ENCODE measurements at regions not wholly inside any gene's neighbourhood (a gene's known extent, or its start where the extent isn't known, plus 50 kb on each side); places are given as distances from the start of the nearest gene placed in this dataset.

DNA sequence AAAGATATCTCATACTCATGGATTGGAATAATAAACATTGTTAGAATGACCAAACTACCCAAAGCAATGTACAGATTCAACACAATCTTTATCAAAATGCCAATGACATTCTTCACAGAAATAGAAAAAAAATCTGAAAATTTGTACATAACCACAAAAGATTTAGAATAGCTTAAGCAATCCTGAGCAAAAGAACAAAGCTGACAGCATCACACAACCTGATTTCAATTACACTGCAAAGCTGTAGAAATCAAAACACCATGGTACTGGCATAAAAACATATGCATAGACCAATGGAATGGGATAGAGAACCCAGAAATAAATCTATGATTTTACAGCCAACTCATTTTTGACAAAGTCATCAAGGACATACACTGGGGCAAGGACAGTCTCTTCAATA is 130.0 kb upstream of the TMEM72 start:
- no peak overlapping the region for H2AFZ ChIP-seq (ENCODE audit: low read depth, low read length, severe bottlenecking)
- H3K9me3 ChIP-seq (ENCODE audit: insufficient read depth, low read length), result no peaks in the 10 kb centered on the region
- H4K20me1 ChIP-seq (ENCODE audit: low read depth, low read length), result no peaks in the 10 kb centered on the region
- TF ChIP-seq EZH2phosphoT487 (conservative IDR thresholded peaks at IDR 0.05; ENCODE audit: low read length), result no peak
- TF ChIP-seq, protein P1, sequence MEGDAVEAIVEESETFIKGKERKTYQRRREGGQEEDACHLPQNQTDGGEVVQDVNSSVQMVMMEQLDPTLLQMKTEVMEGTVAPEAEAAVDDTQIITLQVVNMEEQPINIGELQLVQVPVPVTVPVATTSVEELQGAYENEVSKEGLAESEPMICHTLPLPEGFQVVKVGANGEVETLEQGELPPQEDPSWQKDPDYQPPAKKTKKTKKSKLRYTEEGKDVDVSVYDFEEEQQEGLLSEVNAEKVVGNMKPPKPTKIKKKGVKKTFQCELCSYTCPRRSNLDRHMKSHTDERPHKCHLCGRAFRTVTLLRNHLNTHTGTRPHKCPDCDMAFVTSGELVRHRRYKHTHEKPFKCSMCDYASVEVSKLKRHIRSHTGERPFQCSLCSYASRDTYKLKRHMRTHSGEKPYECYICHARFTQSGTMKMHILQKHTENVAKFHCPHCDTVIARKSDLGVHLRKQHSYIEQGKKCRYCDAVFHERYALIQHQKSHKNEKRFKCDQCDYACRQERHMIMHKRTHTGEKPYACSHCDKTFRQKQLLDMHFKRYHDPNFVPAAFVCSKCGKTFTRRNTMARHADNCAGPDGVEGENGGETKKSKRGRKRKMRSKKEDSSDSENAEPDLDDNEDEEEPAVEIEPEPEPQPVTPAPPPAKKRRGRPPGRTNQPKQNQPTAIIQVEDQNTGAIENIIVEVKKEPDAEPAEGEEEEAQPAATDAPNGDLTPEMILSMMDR (IDR thresholded peaks at IDR 0.05; ENCODE audit: insufficient read depth, low read length, poor library complexity, severe bottlenecking), result no peak
- H3K27me3 ChIP-seq (ENCODE audit: low read length), result no peaks in the 10 kb centered on the region
- no peak overlapping the region for H3K27ac ChIP-seq (ENCODE audit: low read depth, low read length)
- no peak overlapping the region for H3K9ac ChIP-seq (ENCODE audit: low read length)
- no peak overlapping the region for H3K4me3 ChIP-seq (ENCODE audit: insufficient read depth, low read length, poor library complexity, severe bottlenecking)
- no peak overlapping the region for H3K4me2 ChIP-seq (ENCODE audit: low read depth, low read length, poor library complexity, severe bottlenecking)
- no peaks in the 10 kb centered on the region for H3K79me2 ChIP-seq (ENCODE audit: insufficient read depth, low read length)
- H3F3A ChIP-seq (ENCODE audit: insufficient read depth), result no peaks in the 10 kb centered on the region
- H3K9me2 ChIP-seq (replicated peaks; ENCODE audit: insufficient read depth, low read length), result no peaks in the 10 kb centered on the region
- no peaks in the 10 kb centered on the region for H3K36me3 ChIP-seq (ENCODE audit: low read length)

DNA sequence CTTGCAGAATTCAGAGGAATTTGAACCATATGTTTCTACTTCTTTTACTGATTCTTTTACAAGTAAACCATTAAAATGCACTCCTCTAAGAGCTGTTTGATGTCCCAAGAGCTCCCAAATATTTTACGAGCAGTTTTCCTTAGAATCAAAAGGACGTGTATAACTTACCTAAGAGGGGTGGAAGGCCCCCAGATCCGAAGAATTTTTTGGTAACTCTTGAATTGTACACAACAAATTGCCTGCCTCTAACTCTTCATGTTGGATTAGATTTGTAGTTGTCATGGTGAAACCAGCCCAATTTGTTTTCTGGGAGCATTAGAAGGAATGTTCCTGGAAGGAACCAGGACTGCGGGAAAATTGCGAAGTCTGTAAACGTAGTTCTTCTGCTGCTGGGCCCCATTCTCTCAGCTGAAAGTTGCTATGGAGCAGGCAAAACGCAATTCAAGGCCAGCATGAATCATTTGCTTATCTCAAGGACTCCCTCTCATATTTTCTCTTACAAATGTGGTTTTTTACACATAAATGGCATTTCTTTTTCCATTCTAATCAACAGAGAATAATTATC is 124.8 kb upstream of the TMEM72 start:
- H3K9me2 ChIP-seq (replicated peaks; ENCODE audit: insufficient read depth, low read length), result no peaks in the 10 kb centered on the region
- H3K27me3 ChIP-seq (ENCODE audit: low read length), result no peaks in the 10 kb centered on the region
- H3K79me2 ChIP-seq (ENCODE audit: insufficient read depth, low read length), result no peaks in the 10 kb centered on the region
- H3K36me3 ChIP-seq (ENCODE audit: low read length), result no peaks in the 10 kb centered on the region
- H4K20me1 ChIP-seq (ENCODE audit: low read depth, low read length), result no peaks in the 10 kb centered on the region
- TF ChIP-seq EZH2phosphoT487 (conservative IDR thresholded peaks at IDR 0.05; ENCODE audit: low read length), result no peak
- TF ChIP-seq, protein P1 (IDR thresholded peaks at IDR 0.05; ENCODE audit: insufficient read depth, low read length, poor library complexity, severe bottlenecking), result no peak
- no peak overlapping the region for H3K27ac ChIP-seq (ENCODE audit: low read depth, low read length)
- H2AFZ ChIP-seq (ENCODE audit: low read depth, low read length, severe bottlenecking), result no peak overlapping the region
- no peak overlapping the region for H3K9ac ChIP-seq (ENCODE audit: low read length)
- no peaks in the 10 kb centered on the region for H3K9me3 ChIP-seq (ENCODE audit: insufficient read depth, low read length)
- no peak overlapping the region for H3K4me3 ChIP-seq (ENCODE audit: insufficient read depth, low read length, poor library complexity, severe bottlenecking)
- H3K4me2 ChIP-seq (ENCODE audit: low read depth, low read length, poor library complexity, severe bottlenecking), result no peak overlapping the region
- H3F3A ChIP-seq (ENCODE audit: insufficient read depth), result no peaks in the 10 kb centered on the region

DNA sequence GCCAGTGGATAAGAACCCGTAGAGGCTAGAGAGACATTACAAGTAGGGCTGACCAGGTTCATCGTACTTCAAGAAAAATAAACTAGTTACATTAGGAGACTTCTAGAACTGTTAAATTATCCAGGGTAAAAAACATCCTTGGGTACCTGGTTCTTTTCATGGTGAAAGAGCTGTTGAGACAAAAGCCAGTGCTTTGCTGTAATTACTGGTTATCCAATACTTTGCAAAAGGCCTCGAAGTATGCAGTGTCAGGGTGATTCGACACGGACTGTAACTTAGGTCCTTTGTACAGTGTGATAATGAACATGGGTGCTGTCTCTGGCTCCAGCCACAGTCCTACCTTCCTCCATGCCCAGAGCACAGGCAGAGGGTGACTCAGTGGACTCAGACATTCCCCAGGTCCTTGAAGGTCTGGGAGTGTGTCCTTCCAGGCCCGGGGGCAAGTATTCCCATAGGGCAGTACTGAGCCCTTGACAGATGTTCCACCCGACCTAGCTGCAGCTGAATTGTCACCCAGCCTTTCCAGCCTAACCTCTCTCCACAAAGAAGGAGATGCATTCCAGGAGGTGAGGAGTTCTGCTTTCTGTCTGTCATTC is 123.6 kb upstream of the TMEM72 start:
- Histone ChIP-seq H3F3A (ENCODE audit: insufficient read depth) (no peaks in the 10 kb centered on the region), H3K27me3 (ENCODE audit: low read length) (no peaks in the 10 kb centered on the region), H3K9me2 (replicated peaks; ENCODE audit: insufficient read depth, low read length) (no peaks in the 10 kb centered on the region), H3K9ac (ENCODE audit: low read length) (no peak overlapping the region), H2AFZ (ENCODE audit: low read depth, low read length, severe bottlenecking) (no peak overlapping the region), H3K27ac (ENCODE audit: low read depth, low read length) (no peak overlapping the region), H4K20me1 (ENCODE audit: low read depth, low read length) (no peaks in the 10 kb centered on the region), H3K79me2 (ENCODE audit: insufficient read depth, low read length) (no peaks in the 10 kb centered on the region), H3K36me3 (ENCODE audit: low read length) (no peaks in the 10 kb centered on the region), H3K4me3 (ENCODE audit: insufficient read depth, low read length, poor library complexity, severe bottlenecking) (no peak overlapping the region), H3K9me3 (ENCODE audit: insufficient read depth, low read length) (no peaks in the 10 kb centered on the region), H3K4me2 (ENCODE audit: low read depth, low read length, poor library complexity, severe bottlenecking) (no peak overlapping the region)
- TF ChIP-seq, protein P1 (IDR thresholded peaks at IDR 0.05; ENCODE audit: insufficient read depth, low read length, poor library complexity, severe bottlenecking), result no peak
- no peak for TF ChIP-seq EZH2phosphoT487 (conservative IDR thresholded peaks at IDR 0.05; ENCODE audit: low read length)
